Muscle of back (tissue), 3 donors: ENCODE measurements at regions not wholly inside any gene's neighbourhood (a gene's known extent, or its start where the extent isn't known, plus 50 kb on each side); places are given as distances from the start of the nearest gene placed in this dataset.
"Not testable (repeated sequence)": the region's sequence is repeated elsewhere in the genome, so short reads cannot be mapped to it uniquely, and the experiment has no call there.

Source experiments
- DNase-seq, 3 donors: peaks; one replicate each; pipeline versions ENCODE4 v3.0.0 to v3.0.0-alpha.2; 2013

- DNase-seq = not testable (repeated sequence)
These were observed 382.6 kb upstream of the TGIF2LX start for GRCh38 chrX:89539150-89539549.

- DNase-seq = not testable (repeated sequence)
These were observed 364.6 kb upstream of the TGIF2LX start for GRCh38 chrX:89557146-89557545.

- DNase-seq = not testable (repeated sequence)
These were observed 359.6 kb upstream of the TGIF2LX start for GRCh38 chrX:89562079-89562478.

GRCh38 chrX:89563107-89563506 lies 358.6 kb upstream of the TGIF2LX start:
- not testable (repeated sequence) for DNase-seq

GRCh38 chrX:89567787-89568186 lies 353.9 kb upstream of the TGIF2LX start:
- not testable (repeated sequence) for DNase-seq

- not testable (repeated sequence) for DNase-seq
These were observed 339.8 kb upstream of the TGIF2LX start for GRCh38 chrX:89581868-89582267.

GRCh38 chrX:89631858-89632257 lies 289.9 kb upstream of the TGIF2LX start:
- not testable (repeated sequence) for DNase-seq

- not testable (repeated sequence) for DNase-seq
These were observed 285.8 kb upstream of the TGIF2LX start for GRCh38 chrX:89635887-89636286.

GRCh38 chrX:89658662-89659061 lies 263.0 kb upstream of the TGIF2LX start:
- DNase-seq = not testable (repeated sequence)

- not testable (repeated sequence) for DNase-seq
These were observed 215.2 kb upstream of the TGIF2LX start for GRCh38 chrX:89706481-89706880.

GRCh38 chrX:89707363-89707927 lies 214.3 kb upstream of the TGIF2LX start:
- not testable (repeated sequence) for DNase-seq

GRCh38 chrX:89734367-89734766 lies 187.3 kb upstream of the TGIF2LX start:
- not testable (repeated sequence) for DNase-seq

GRCh38 chrX:89756466-89756865 lies 165.2 kb upstream of the TGIF2LX start:
- not testable (repeated sequence) for DNase-seq

- peak in 2 of 3 donors; percentile 0 to 2 for DNase-seq
These were observed 163.9 kb upstream of the TGIF2LX start for GRCh38 chrX:89757767-89758166.

- not testable (repeated sequence) for DNase-seq
These were observed 162.5 kb upstream of the TGIF2LX start for GRCh38 chrX:89759076-89759685.

GRCh38 chrX:89771639-89772038 lies 150.1 kb upstream of the TGIF2LX start:
- not testable (repeated sequence) for DNase-seq

GRCh38 chrX:89811440-89811839 lies 110.3 kb upstream of the TGIF2LX start:
- not testable (repeated sequence) for DNase-seq

- DNase-seq = not testable (repeated sequence)
These were observed 82.0 kb upstream of the TGIF2LX start for GRCh38 chrX:89839723-89840122.

- DNase-seq = peak in 2 of 3 donors; percentile 10 to 15
These were observed 50.0 kb upstream of the TGIF2LX start for GRCh38 chrX:89871662-89872061.
